ENCODE measurements at regions not wholly inside any gene's neighbourhood (a gene's known extent, or its start where the extent isn't known, plus 50 kb on each side); places are given as distances from the start of the nearest gene placed in this dataset.
"Not testable (repeated sequence)": the region's sequence is repeated elsewhere in the genome, so short reads cannot be mapped to it uniquely, and the experiment has no call there.

DNA sequence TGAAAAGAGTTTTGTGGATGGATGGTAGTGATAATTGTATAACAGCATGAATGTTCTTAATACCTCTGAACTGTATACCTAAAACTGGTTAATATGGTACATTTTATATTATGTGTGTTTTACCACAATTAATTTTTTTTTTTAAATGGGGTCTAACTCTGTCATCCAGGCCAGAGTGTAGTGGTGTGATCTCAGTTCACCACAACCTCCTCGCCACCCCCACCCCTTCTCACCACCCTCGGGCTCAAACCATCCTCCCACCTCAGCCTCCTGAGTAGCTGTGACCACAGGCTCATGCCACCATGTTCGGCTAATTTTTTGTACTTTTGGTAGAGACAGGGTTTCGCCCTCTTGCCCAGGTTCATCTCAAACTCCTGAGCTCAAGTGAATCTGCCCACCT is 123.2 kb downstream of the CDRT15L2 start:
- H3F3A ChIP-seq (ENCODE audit: insufficient read depth, low read length), result no peaks in the 10 kb centered on the region
- no peak overlapping the region for H3K27ac ChIP-seq (ENCODE audit: low read length)
- H3K4me1 ChIP-seq (ENCODE audit: low read length), result peaks cover 4% of the 10 kb centered on the region; the same call in 1 of the 2 replicates
- H3K9ac ChIP-seq (ENCODE audit: low read length), result no peak overlapping the region
- no peaks in the 10 kb centered on the region for H3K27me3 ChIP-seq (replicated peaks; ENCODE audit: insufficient read depth, low read length)
- DNase-seq, result no peak
- H3K9me3 ChIP-seq (replicated peaks; ENCODE audit: insufficient read depth, low read length), result no peaks in the 10 kb centered on the region
- H2AFZ ChIP-seq (ENCODE audit: low read length), result no peak overlapping the region
- H3K36me3 ChIP-seq (replicated peaks; ENCODE audit: insufficient read depth, low read length), result no peaks in the 10 kb centered on the region
- H3K4me2 ChIP-seq (ENCODE audit: low read depth, low read length), result no peak overlapping the region
- no peaks in the 10 kb centered on the region for H4K20me1 ChIP-seq (ENCODE audit: insufficient read depth, low read length)
- no peak overlapping the region for H3K4me3 ChIP-seq (ENCODE audit: low read length)
- TF ChIP-seq CTCF (IDR thresholded peaks at IDR 0.05; ENCODE audit: low read length), result no peak
- no peak for TF ChIP-seq EZH2 (optimal IDR thresholded peaks at IDR 0.05; ENCODE audit: low read depth, low read length)
- TF ChIP-seq EZH2phosphoT487 (IDR thresholded peaks at IDR 0.05; ENCODE audit: low read length), result no peak
- H3K79me2 ChIP-seq (ENCODE audit: low read length), result no peaks in the 10 kb centered on the region
- H3K9me2 ChIP-seq (replicated peaks; ENCODE audit: insufficient read depth, low read length), result no peaks in the 10 kb centered on the region

DNA sequence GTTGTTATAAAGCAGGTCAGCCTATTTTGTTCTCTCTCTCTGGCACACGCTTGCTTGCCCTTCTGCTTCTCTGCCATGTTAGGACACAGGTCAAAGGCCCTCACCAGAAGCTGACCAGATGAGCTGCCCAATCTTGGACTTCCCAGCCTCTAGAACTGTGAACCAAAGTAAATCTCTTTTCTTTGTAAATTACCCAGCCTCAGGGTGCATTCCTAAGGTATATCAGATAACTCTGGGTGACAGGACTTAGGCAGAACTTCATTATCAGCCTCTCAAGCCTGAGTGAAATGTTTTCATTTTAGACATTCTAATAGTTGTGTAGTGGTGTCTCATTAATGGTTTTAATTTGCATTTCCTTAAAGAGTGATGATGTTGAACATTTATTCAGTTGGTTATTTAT is 124.3 kb downstream of the CDRT15L2 start:
- H4K20me1 ChIP-seq (ENCODE audit: insufficient read depth, low read length), result no peaks in the 10 kb centered on the region
- H2AFZ ChIP-seq (ENCODE audit: low read length), result no peak overlapping the region
- TF ChIP-seq CTCF (IDR thresholded peaks at IDR 0.05; ENCODE audit: low read length) (no peak), EZH2phosphoT487 (IDR thresholded peaks at IDR 0.05; ENCODE audit: low read length) (no peak), EZH2 (optimal IDR thresholded peaks at IDR 0.05; ENCODE audit: low read depth, low read length) (no peak)
- H3K4me1 ChIP-seq (ENCODE audit: low read length), result no peaks in the 10 kb centered on the region
- H3K9ac ChIP-seq (ENCODE audit: low read length), result no peak overlapping the region
- DNase-seq, result no peak
- H3K36me3 ChIP-seq (replicated peaks; ENCODE audit: insufficient read depth, low read length), result no peaks in the 10 kb centered on the region
- H3K4me3 ChIP-seq (ENCODE audit: low read length), result no peak overlapping the region
- H3F3A ChIP-seq (ENCODE audit: insufficient read depth, low read length), result no peaks in the 10 kb centered on the region
- no peak overlapping the region for H3K4me2 ChIP-seq (ENCODE audit: low read depth, low read length)
- H3K27me3 ChIP-seq (replicated peaks; ENCODE audit: insufficient read depth, low read length), result no peaks in the 10 kb centered on the region
- no peaks in the 10 kb centered on the region for H3K9me2 ChIP-seq (replicated peaks; ENCODE audit: insufficient read depth, low read length)
- H3K27ac ChIP-seq (ENCODE audit: low read length), result no peak overlapping the region
- H3K79me2 ChIP-seq (ENCODE audit: low read length), result no peaks in the 10 kb centered on the region
- no peaks in the 10 kb centered on the region for H3K9me3 ChIP-seq (replicated peaks; ENCODE audit: insufficient read depth, low read length)

- not testable (repeated sequence) for H3K9me3 ChIP-seq (replicated peaks; ENCODE audit: insufficient read depth, low read length); H3K36me3 ChIP-seq (replicated peaks; ENCODE audit: insufficient read depth, low read length); H4K20me1 ChIP-seq (ENCODE audit: insufficient read depth, low read length); DNase-seq; H2AFZ ChIP-seq (ENCODE audit: low read length); H3K4me2 ChIP-seq (ENCODE audit: low read depth, low read length); H3K27me3 ChIP-seq (replicated peaks; ENCODE audit: insufficient read depth, low read length); H3K27ac ChIP-seq (ENCODE audit: low read length); H3K9ac ChIP-seq (ENCODE audit: low read length); H3K9me2 ChIP-seq (replicated peaks; ENCODE audit: insufficient read depth, low read length); H3K79me2 ChIP-seq (ENCODE audit: low read length); H3F3A ChIP-seq (ENCODE audit: insufficient read depth, low read length); H3K4me1 ChIP-seq (ENCODE audit: low read length); H3K4me3 ChIP-seq (ENCODE audit: low read length)
Measured at GRCh38 chr17:20705186-20705585, 125.7 kb downstream of the CDRT15L2 start.

GRCh38 chr17:20706751-20707373 is 127.3 kb downstream of the CDRT15L2 start:
- TF ChIP-seq EZH2 (optimal IDR thresholded peaks at IDR 0.05; ENCODE audit: low read depth, low read length) (no peak), EZH2phosphoT487 (IDR thresholded peaks at IDR 0.05; ENCODE audit: low read length) (no peak), CTCF (IDR thresholded peaks at IDR 0.05; ENCODE audit: low read length) (no peak)
- no peaks in the 10 kb centered on the region for H3F3A ChIP-seq (ENCODE audit: insufficient read depth, low read length)
- no peak overlapping the region for H3K4me3 ChIP-seq (ENCODE audit: low read length)
- H3K4me2 ChIP-seq (ENCODE audit: low read depth, low read length), result no peak overlapping the region
- H3K27ac ChIP-seq (ENCODE audit: low read length), result no peak overlapping the region
- no peaks in the 10 kb centered on the region for H3K79me2 ChIP-seq (ENCODE audit: low read length)
- no peaks in the 10 kb centered on the region for H3K36me3 ChIP-seq (replicated peaks; ENCODE audit: insufficient read depth, low read length)
- H3K9me2 ChIP-seq (replicated peaks; ENCODE audit: insufficient read depth, low read length), result no peaks in the 10 kb centered on the region
- H3K9me3 ChIP-seq (replicated peaks; ENCODE audit: insufficient read depth, low read length), result no peaks in the 10 kb centered on the region
- H3K4me1 ChIP-seq (ENCODE audit: low read length), result no peaks in the 10 kb centered on the region
- no peaks in the 10 kb centered on the region for H3K27me3 ChIP-seq (replicated peaks; ENCODE audit: insufficient read depth, low read length)
- H2AFZ ChIP-seq (ENCODE audit: low read length), result no peak overlapping the region
- no peak overlapping the region for H3K9ac ChIP-seq (ENCODE audit: low read length)
- no peaks in the 10 kb centered on the region for H4K20me1 ChIP-seq (ENCODE audit: insufficient read depth, low read length)
- DNase-seq, result no peak

- not testable (repeated sequence) for H4K20me1 ChIP-seq (ENCODE audit: insufficient read depth, low read length); H3K36me3 ChIP-seq (replicated peaks; ENCODE audit: insufficient read depth, low read length); H3K4me1 ChIP-seq (ENCODE audit: low read length); H3K4me2 ChIP-seq (ENCODE audit: low read depth, low read length); DNase-seq; H2AFZ ChIP-seq (ENCODE audit: low read length); H3K27ac ChIP-seq (ENCODE audit: low read length); H3K9me2 ChIP-seq (replicated peaks; ENCODE audit: insufficient read depth, low read length); H3K27me3 ChIP-seq (replicated peaks; ENCODE audit: insufficient read depth, low read length); H3K4me3 ChIP-seq (ENCODE audit: low read length); H3F3A ChIP-seq (ENCODE audit: insufficient read depth, low read length); H3K9me3 ChIP-seq (replicated peaks; ENCODE audit: insufficient read depth, low read length); H3K9ac ChIP-seq (ENCODE audit: low read length); H3K79me2 ChIP-seq (ENCODE audit: low read length)
Measured at GRCh38 chr17:20708821-20709220, 129.3 kb downstream of the CDRT15L2 start.

DNA sequence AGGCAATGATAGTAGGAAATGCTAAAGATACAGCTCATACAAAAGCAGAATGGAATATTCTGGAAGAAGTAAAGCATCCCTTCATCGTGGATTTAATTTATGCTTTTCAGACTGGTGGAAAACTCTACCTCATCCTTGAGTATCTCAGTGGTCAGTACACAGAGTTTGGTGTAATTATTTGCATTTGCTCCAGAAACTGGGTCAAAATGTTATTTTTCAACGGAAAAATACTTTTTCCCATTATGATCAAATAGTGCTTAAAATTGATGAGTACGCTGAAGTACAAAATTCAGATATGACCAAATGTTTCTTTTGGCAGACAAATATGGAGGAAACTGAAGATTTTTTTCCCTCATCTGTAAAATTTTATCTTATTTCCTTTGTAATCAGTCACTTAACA is 137.0 kb downstream of the CDRT15L2 start:
- H3K36me3 ChIP-seq (replicated peaks; ENCODE audit: insufficient read depth, low read length); H3F3A ChIP-seq (ENCODE audit: insufficient read depth, low read length); DNase-seq; H4K20me1 ChIP-seq (ENCODE audit: insufficient read depth, low read length); H3K4me1 ChIP-seq (ENCODE audit: low read length); H3K79me2 ChIP-seq (ENCODE audit: low read length); H3K9ac ChIP-seq (ENCODE audit: low read length); H3K27me3 ChIP-seq (replicated peaks; ENCODE audit: insufficient read depth, low read length); H3K9me3 ChIP-seq (replicated peaks; ENCODE audit: insufficient read depth, low read length); H3K4me2 ChIP-seq (ENCODE audit: low read depth, low read length); H3K4me3 ChIP-seq (ENCODE audit: low read length); H2AFZ ChIP-seq (ENCODE audit: low read length); H3K9me2 ChIP-seq (replicated peaks; ENCODE audit: insufficient read depth, low read length); H3K27ac ChIP-seq (ENCODE audit: low read length): not testable (repeated sequence)

Data from MM.1S (cell line).